Mononuclear cell (primary cell): ENCODE measurements at regions not wholly inside any gene's neighbourhood (a gene's known extent, or its start where the extent isn't known, plus 50 kb on each side); places are given as distances from the start of the nearest gene placed in this dataset.

Experiments used
- H3K27me3 ChIP-seq: 2 replicates; pipeline ENCODE4 v1.6.0; 2011; ENCODE audit warnings: low read length, control low read depth; ENCODE audit not compliant: insufficient read depth
- H3K4me1 ChIP-seq: 2 replicates; pipeline ENCODE4 v1.5.1; 2011; ENCODE audit warnings: mild to moderate bottlenecking, low read length, control low read depth; ENCODE audit not compliant: insufficient read depth
- H3K4me3 ChIP-seq: 2 replicates; pipeline ENCODE4 v1.5.1; 2011; ENCODE audit warnings: mild to moderate bottlenecking, low read length, moderate library complexity
- H3K9me3 ChIP-seq: 2 replicates; pipeline ENCODE4 v1.5.1; 2011; ENCODE audit warnings: low read depth, mild to moderate bottlenecking, control low read depth, low read length

GRCh38 chr15:38886315-38887163 is 321.9 kb upstream of the RASGRP1 start:
- Histone ChIP-seq H3K9me3 (no peaks in the 10 kb centered on the region), H3K27me3 (no peaks in the 10 kb centered on the region), H3K4me1 (peaks cover 7% of the 10 kb centered on the region), H3K4me3 (no peak overlapping the region)

DNA sequence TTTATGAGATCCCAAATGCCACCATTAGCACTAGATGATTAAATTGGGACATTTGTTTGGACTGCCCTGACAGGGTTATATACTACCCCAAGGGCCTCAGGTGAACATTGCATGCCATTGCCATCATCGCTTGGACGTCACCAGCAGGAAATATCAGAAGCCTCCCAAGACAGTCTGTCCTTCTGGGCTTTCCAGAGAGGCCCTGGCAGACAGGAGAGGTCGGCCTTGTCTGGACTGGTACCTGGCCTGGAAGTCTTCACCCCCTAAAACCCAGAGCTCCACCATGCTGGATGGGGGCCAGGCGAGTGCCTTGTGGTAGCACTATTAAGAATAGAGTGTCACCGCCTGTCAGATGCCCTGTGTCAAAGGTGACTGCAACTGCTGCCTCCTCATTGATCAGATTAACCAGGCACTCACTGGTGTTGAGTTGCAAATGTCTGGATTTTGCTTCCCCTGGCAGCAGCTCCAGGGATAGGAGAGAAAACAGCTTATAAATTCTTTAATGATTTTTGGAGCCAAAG is 324.1 kb upstream of the RASGRP1 start:
- H3K9me3 ChIP-seq: no peaks in the 10 kb centered on the region
- no peak overlapping the region for H3K4me3 ChIP-seq
- no peaks in the 10 kb centered on the region for H3K27me3 ChIP-seq
- H3K4me1 ChIP-seq: peaks cover 7% of the 10 kb centered on the region

DNA sequence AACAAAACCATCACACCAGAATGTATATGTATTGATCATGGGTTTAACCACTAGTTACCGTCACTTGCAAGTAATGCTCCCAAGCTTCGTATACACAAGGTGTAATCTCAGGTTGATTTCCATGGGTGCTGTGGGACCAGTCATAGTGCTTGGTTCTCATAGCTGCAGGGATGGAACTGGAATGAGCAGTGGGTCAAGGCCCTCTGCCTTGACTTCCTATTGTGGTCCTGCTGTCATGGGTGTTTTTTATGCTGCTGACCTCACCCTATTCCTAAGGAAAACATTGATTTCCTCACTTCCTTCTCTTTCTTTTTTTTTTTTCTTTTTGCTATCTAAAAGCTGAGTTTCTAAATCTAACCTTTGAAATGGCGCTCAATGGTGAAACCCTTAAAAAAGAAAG is 325.6 kb upstream of the RASGRP1 start:
- no peaks in the 10 kb centered on the region for H3K27me3 ChIP-seq
- no peaks in the 10 kb centered on the region for H3K9me3 ChIP-seq
- peaks cover 7% of the 10 kb centered on the region for H3K4me1 ChIP-seq
- no peak overlapping the region for H3K4me3 ChIP-seq

DNA sequence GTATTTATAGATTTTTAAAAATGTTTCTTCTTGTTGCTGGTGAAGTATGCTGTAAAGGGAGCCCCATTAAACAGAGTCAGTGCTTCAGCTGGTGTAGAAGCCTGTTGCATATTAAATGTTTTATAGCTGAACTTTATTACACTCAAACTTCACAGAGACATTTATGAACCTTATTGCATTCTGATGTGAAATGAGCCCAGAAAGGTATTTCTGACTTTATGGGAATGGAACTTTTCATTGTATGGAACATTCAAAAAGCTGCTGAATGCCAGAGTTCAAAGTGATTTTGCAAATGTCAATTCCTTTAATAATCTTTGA is 329.3 kb upstream of the RASGRP1 start:
- no peaks in the 10 kb centered on the region for H3K9me3 ChIP-seq
- no peak overlapping the region for H3K4me3 ChIP-seq
- H3K27me3 ChIP-seq: no peaks in the 10 kb centered on the region
- H3K4me1 ChIP-seq: no peaks in the 10 kb centered on the region

DNA sequence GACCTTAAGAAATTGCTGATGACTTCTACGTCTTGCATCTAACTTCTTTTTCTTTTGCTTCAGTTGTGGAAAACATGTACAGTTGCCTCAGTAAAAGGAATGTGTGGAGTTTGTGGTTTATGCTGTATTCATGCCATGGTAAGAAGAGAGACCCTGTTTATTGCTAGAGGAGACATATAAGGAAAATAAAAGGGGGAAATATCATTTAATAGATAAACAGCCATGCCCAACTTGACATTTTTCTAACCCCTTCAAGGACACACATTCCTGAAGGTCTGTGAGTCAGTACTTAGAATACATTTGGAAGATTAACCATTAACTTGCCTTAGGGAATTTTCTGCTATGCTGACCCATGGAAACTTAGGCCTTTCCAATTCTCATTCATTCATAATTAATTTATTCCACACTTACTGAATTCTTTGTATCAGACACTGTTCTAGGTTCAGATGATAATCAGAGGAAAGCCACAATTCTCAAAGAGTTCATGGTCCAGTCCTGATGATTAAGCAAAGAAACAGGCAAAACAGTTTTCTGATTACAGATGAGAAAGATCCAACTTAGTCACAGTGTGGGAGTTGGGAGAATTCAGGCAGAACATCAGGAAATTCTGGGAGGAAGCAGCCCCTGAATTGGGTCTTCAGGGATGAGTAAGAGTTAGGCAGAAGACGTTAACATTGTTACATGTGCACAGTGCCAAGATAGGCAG is 329.8 kb upstream of the RASGRP1 start:
- Histone ChIP-seq H3K4me3 (no peak overlapping the region), H3K4me1 (no peaks in the 10 kb centered on the region), H3K27me3 (no peaks in the 10 kb centered on the region), H3K9me3 (no peaks in the 10 kb centered on the region)

DNA sequence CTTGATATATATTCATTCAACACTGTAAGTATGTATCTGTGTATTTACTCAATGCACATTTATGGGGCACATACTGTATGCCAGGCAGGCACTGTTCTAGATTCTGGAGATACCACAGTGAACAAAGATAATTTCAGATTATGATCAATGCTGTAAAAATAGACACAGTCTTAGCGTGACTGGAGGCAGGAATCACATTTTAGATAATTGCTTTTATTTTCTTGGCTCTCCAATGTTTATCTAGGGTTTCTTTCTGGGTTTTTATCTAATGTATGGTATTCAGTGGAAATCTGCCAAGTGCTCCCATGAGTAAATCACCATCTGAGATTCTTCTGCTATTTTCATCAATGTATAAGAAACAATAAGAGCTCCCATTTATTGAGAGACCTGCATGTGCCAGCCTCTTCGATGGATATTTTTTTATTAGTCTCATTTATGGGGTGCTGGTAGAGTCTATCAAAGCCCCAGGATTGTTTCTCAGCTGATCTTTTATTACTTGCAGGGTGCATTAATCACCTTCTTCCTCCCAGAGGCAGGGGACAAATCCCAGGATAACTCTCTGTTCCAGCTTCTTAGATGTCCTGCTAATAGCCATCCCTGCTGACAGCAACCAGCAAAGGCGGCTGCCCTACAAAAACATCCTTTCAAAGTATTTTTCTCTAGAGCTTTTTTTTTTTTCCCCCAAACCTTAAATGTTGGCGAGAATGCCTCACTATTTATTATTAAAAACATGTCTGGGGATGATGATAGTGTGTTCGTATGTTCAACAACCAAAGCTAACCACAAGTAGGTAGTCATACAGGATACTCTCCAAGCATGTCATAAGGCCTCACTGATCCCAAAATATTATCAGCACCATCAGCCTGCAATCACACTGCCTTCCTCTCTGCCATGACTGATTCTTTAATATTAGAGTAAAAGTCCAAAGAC is 331.0 kb upstream of the RASGRP1 start:
- H3K4me3 ChIP-seq: no peak overlapping the region
- H3K4me1 ChIP-seq: no peaks in the 10 kb centered on the region
- H3K27me3 ChIP-seq: no peaks in the 10 kb centered on the region
- no peaks in the 10 kb centered on the region for H3K9me3 ChIP-seq

- Histone ChIP-seq H3K9me3 (no peaks in the 10 kb centered on the region), H3K4me3 (no peak overlapping the region), H3K4me1 (no peaks in the 10 kb centered on the region), H3K27me3 (no peaks in the 10 kb centered on the region)
Observed at GRCh38 chr15:38896647-38897046, 332.0 kb upstream of the RASGRP1 start.

GRCh38 chr15:38897551-38897950 is 332.9 kb upstream of the RASGRP1 start:
- H3K4me3 ChIP-seq: no peak overlapping the region
- H3K4me1 ChIP-seq: no peaks in the 10 kb centered on the region
- H3K9me3 ChIP-seq: no peaks in the 10 kb centered on the region
- no peaks in the 10 kb centered on the region for H3K27me3 ChIP-seq

GRCh38 chr15:38898236-38898635 is 333.6 kb upstream of the RASGRP1 start:
- no peak overlapping the region for H3K4me3 ChIP-seq
- no peaks in the 10 kb centered on the region for H3K27me3 ChIP-seq
- no peaks in the 10 kb centered on the region for H3K9me3 ChIP-seq
- no peaks in the 10 kb centered on the region for H3K4me1 ChIP-seq

GRCh38 chr15:38899300-38899699 is 334.7 kb upstream of the RASGRP1 start:
- Histone ChIP-seq H3K27me3 (no peaks in the 10 kb centered on the region), H3K9me3 (no peaks in the 10 kb centered on the region), H3K4me3 (no peak overlapping the region), H3K4me1 (no peaks in the 10 kb centered on the region)

DNA sequence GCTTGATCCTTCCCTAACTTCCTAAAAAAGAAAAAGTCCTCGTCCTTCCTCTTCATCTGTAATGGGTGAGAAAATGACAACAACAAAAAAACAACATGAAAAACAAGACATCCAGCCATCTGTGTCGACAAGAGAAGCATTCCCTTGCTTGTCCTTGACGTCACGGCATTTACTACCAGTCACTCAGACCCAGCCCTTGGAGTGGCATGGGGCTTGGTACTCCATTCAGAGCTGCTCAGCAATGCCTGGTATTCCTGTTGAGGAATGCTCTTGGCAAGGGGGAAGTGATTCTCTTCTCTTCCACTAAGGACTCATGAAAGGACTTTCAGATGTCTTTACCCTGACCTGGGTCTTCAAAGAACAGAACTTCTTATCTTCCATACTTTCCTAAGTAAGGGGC is 339.7 kb upstream of the RASGRP1 start:
- H3K27me3 ChIP-seq: no peaks in the 10 kb centered on the region
- H3K4me1 ChIP-seq: no peaks in the 10 kb centered on the region
- H3K9me3 ChIP-seq: peaks cover 1% of the 10 kb centered on the region
- no peak overlapping the region for H3K4me3 ChIP-seq

- Histone ChIP-seq H3K27me3 (no peaks in the 10 kb centered on the region), H3K4me1 (no peaks in the 10 kb centered on the region), H3K9me3 (peaks cover 6% of the 10 kb centered on the region), H3K4me3 (no peak overlapping the region)
Observed at GRCh38 chr15:38905632-38906031, 341.0 kb upstream of the RASGRP1 start.

GRCh38 chr15:38920966-38921365 is 356.4 kb upstream of the RASGRP1 start:
- no peaks in the 10 kb centered on the region for H3K27me3 ChIP-seq
- no peak overlapping the region for H3K4me3 ChIP-seq
- no peaks in the 10 kb centered on the region for H3K4me1 ChIP-seq
- H3K9me3 ChIP-seq: no peaks in the 10 kb centered on the region

DNA sequence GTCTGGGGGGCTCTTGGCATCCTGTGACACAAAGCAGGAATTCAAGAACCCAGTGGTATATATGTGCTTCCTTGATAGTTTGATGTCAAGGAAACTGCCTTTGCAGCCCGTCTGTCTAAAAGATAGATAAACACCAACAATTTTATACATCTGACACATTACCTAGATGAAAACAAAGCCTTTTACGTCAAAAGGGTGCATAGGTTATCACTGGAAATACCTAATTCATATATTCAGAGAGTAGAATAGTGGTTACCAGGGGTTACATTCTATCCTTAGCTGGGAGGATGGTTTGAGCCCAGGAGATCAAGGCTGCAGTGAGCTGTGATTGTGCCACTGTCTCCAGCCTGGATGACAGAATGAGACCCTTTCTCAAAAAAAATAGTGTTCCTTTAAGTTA is 356.9 kb upstream of the RASGRP1 start:
- no peak overlapping the region for H3K4me3 ChIP-seq
- no peaks in the 10 kb centered on the region for H3K27me3 ChIP-seq
- H3K4me1 ChIP-seq: no peaks in the 10 kb centered on the region
- H3K9me3 ChIP-seq: no peaks in the 10 kb centered on the region

GRCh38 chr15:38928431-38928830 is 363.8 kb upstream of the RASGRP1 start:
- no peaks in the 10 kb centered on the region for H3K9me3 ChIP-seq
- H3K27me3 ChIP-seq: no peaks in the 10 kb centered on the region
- no peaks in the 10 kb centered on the region for H3K4me1 ChIP-seq
- H3K4me3 ChIP-seq: no peak overlapping the region
